PC-9 (cell line): ENCODE measurements at regions not wholly inside any gene's neighbourhood (a gene's known extent, or its start where the extent isn't known, plus 50 kb on each side); places are given as distances from the start of the nearest gene placed in this dataset.

ENCODE experiments used
- CTCF ChIP-seq: fragments of 200-600 bp; sonication (generic); conservative IDR thresholded peaks from 2 replicates; pipeline ENCODE4 v1.6.1; 2017; ENCODE audit warnings: mixed run types, antibody characterized with exemption, mild to moderate bottlenecking, moderate library complexity
- EZH2 ChIP-seq: fragments of 200-600 bp; sonication (generic); IDR thresholded peaks from 2 replicates; pipeline ENCODE4 v1.8.0; 2017; ENCODE audit warnings: antibody characterized with exemption, low read depth

GRCh38 chr12:58607805-58608204 lies 312.5 kb downstream of the LRIG3 start:
- no peak for TF ChIP-seq EZH2
- no peak for TF ChIP-seq CTCF
